ENCODE measurements at regions not wholly inside any gene's neighbourhood (a gene's known extent, or its start where the extent isn't known, plus 50 kb on each side); places are given as distances from the start of the nearest gene placed in this dataset.

DNA sequence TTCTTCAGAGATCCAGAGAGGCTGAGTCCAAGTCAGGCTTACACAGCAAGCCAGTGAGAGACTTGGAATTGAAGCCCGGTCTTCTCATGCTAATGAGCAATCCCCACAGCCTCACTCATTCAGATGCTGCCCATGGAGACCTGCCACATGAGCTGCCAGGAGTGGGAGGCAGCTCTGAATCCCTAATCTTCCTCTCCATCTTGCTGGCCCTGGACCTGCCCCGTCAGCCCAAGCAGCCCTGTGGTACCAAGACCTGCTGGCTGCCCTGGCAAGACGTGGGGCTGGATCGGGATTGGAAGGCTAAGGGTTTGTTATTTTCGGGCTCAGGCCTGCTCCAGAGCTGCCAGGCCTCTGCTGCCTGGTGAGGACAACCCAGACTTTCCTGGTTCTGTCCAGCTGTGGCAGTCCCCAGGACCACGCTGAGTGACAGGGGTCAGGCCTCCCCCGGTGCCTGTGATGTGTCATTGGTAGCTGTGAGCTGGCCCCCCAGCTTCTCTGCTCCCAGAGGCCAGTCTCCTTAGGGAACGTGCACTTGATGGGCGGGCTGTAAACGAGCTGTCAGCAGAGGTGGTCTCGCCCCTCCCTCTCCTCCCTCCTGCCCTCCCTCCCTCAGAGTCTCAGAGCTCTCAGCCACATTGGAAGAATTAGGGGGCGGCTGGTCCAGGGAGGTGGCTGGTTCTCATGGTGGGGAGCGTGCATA, 135.0 kb downstream of the FOXD2 start:
- DNase-seq (ENCODE audit: extremely low read depth, low read depth, low spot score): no peak

DNA sequence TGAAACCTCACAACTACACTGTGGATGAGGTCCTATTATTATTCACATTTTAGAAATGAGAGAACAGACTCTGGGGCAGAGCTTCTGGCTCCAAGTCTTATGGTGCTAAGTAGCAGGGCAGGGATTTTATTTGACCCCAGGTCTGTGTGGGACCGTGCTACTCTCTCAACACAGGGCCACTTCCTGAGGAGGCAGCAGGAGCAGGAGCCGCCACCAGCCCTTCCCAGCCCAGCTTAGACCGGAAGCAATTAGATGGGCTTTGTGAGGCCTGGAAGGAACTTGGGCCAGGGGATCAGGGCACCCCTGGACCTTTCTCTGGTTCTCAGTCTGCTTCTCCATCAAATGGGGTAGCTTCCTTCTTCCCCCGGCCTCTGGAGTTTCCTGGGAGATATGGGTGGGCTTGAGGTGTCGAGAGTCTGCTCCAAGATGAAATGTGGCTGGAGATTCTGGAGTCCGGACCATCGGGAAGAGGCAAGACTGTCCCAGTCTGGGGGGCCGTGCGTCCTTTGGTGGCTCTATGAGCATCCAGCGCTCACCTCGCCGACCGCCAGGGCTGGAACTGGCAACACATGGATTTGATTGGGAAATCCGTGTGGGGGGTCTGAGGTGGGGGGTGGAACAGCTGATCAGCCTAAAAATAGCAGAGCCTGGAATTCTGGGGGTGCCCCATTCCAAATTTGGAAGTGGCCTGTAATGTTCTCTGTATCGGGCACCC, 136.8 kb downstream of the FOXD2 start:
- no peak for DNase-seq (ENCODE audit: extremely low read depth, low read depth, low spot score)

DNA sequence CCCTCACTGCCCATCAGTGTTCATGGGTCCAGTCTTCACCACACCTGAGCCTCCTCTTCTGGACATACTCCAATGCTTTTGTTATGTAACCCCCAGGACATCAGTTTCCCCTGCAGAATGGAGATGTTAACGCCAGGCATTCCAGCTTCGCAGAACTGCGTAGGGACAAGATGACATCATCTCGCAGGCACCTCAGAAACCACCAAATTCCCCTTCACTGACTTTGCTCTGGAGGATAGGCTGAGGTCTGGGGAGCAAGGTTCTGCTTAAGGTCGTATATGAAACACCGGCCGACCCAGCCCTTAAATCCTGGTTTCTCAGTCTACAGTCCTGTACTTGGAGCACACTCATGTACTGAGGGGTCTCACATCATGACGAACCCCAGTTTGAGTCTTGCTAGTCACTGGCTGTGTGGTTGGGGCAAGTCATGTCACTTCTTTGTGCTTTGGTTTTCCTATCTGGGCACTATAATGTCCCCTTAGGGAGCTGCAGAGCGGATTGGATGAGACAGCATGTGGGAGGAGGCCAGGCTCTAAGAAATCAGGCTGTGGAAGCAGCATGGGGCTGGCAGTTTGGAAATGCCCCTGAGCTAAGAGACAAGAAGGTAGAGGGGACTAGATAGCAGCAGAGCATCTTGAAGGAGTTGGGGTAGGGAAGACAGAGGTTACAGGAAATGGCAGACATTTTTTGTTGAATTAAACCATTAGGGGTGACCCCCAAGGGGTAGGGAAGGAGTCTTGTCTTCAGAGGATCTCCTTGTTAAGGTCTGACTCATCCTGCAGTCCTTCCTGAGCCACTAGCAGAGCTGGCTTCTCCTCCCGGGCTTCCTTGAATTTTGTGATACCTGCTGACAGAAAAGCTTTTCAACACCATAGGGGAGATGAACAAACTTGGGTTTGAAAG, 138.3 kb downstream of the FOXD2 start:
- DNase-seq (ENCODE audit: extremely low read depth, low read depth, low spot score): no peak

DNA sequence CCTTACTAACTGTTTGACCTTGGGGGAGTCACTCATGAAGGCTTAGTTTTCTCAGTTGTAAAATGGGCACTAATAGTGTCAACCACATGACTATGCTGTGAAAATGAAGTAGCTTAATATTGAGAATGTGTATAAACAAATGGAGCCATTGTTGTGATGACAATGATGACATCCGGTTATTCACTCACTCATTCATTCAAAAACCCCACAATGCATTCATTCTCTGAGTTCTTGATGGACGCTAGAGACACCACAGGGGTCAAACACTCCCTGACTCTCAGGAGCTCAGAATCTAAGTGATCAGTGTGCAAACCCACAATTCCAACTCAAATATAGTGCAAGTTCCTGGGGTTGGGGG, 138.9 kb downstream of the FOXD2 start:
- DNase-seq (ENCODE audit: extremely low read depth, low read depth, low spot score): no peak

DNA sequence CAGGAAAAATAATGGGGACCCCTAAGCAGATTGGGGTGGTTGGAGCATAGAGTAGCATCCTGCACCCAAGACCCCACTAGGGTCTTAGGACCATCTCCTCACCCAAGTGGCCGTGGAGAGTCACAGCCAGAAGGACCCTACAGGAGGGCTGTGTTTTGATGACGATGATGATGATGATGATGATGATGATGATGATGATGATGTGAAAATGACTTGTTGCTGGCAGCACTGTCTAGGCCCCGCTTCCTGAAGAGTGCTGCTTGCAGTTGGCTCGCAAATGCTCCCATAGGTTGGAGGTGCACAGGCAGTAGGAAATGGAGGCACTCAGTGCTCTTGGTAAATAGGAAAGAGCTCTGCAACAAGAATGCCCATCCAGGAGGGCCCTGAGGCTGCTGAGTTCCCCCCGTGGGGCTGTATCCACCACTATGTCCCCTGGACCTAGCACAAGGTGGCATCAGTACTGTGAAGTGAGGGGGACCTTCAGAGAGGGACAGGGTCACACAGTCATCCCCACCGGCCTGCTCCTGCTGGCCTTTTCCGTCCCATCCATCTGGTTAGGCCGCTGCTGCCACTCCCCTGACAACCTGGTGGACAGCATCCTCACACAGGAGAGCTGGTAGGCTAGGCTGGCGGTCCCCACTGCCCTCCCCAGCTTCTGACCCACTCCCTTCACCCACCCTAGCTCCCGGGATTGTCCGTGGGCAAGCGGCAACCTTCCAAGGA, 139.6 kb downstream of the FOXD2 start:
- no peak for DNase-seq (ENCODE audit: extremely low read depth, low read depth, low spot score)

DNA sequence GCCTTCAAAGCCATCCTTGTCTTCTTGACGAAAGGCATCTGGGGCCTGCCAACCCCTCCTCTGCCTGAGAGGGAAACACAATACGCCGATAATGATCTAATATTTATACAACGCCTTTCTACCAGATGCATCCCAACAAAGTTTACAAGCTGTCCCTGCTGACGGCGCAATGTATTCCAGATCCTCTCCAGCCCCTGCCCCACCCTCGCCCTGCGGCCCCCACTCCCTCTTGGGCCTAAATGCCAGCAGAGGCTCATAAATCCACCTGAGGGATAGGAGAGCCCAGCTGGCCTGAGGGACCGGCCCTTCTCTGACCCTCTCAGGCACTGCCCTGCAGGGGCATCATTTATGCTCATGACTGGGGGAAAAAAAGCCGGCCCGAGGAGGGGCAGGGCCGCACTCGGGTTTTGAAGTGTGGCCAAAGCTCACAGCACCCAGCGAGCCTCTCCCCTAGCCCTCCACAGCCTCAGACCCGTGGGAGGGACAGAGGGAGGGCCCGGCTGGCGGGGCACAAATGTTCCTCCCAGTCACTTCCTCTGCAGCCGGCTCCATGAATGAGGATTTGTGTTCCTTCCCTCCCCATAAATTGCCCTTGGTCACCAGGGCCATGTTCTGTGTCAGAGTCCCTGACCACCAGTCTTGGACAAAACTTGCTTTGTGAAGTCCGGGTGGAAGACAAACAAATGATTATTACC, 140.3 kb downstream of the FOXD2 start:
- no peak for DNase-seq (ENCODE audit: extremely low read depth, low read depth, low spot score)

DNA sequence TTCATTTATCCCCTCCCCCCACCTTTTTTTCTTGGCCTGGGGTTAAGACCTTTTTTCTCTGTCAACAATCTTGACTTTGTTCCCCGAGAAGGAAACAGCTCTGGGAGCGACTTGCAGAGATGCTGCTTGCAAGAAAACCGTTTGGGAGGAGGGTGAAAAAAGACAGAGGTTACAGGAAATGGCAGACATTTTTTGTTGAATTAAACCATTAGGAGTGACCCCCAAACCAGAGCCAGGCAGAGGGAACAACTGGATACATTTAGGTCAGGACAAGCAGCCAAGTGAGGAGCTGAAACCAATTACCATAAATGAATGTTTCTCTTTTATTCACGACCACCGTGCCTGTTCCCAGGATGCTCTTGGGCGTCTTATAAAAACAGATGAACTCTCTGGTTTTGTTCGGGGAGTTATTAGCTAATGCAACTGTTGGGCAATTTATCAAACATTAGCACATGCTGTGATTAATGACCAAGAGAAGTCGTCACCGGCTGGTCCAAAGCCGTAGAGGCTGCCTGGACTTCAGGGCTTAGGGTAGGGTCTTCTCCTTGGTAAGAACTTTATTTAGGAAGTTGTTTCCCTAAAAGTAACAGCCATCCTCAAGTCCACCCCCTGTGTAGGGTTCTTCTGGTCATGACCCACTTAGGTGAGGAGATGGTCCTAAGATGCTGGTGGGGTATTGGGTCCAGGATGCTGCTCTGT, 141.0 kb downstream of the FOXD2 start:
- DNase-seq (ENCODE audit: extremely low read depth, low read depth, low spot score): no peak

DNA sequence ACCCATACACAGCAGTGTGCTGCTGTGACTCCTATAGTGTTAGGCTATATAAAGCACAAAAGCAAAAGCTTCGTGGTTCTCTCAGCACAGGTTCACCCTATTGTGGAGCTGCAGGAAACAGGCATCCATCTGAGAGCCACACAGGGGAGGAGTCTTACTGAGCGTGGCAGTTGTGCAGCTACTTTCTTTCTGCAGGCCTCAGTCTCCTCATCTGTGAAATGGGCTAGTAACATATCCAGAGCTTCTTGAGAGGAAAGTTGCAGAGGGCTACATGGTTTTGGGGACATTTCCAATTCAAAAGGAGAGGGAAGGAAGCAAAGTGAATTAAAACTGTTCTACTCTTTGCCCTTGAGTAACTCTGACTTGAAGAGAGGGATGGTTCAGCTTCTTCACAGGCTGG, 142.0 kb downstream of the FOXD2 start:
- no peak for DNase-seq (ENCODE audit: extremely low read depth, low read depth, low spot score)

DNA sequence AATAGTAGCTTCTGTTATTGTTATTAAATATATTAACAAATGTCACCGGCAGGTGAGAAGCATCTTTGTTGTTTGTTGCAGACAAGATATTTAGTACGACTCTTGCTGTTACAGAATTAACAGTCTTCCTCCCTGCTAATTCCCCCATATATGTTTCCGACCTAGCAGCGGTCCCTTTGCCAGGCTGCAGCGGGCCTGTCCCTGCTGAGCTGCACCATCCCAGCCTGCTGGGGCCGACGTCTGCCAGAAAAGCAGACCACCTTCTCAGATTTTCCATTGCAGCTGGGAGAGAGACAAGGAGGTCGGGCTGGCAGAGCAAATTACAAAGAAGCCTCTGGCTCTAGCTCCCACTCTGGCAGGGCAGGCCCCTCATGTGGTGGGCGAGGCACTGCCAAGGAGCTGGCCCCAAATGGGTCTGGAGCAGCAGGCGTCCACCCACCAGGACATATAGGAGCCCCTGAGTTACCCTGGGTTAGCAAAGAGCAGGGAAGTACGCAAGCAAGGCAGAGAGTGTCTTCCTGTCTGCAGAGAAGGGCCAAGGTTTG, 142.7 kb downstream of the FOXD2 start:
- no peak for DNase-seq (ENCODE audit: extremely low read depth, low read depth, low spot score)

DNA sequence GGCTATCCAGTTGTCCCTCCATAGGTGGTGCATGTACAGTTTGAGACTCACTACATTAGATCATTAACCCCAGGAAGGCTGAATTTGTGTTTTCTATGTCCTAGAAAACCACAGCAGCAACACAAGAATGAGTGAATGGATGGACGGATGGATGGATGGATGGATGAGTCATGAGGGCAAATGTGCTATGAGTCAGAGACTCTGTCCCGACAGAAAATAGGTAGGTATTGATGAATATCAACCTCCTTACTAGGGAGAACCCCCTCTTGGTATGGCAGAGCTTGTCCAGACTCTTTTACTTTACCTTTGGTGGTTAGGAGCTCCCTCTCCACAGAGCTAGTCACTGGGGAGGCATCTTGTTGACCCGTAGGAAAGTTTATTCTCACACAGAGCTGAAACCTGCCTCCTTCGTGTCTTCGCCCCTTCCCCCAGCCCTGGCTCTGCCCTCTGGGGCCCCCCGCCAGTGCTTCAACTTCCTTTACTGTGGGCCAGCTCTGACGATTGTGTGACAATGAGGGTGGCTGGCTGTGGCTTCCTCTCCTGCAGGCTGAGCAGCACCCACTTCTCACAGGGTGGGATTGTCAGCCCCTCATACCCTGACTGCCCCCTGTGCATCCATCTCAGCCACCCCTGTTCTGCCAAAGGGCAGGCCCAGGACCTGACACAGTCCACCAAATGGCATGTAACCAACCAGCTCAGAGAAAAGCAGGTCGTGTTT, 145.2 kb downstream of the FOXD2 start:
- no peak for DNase-seq (ENCODE audit: extremely low read depth, low read depth, low spot score)

DNA sequence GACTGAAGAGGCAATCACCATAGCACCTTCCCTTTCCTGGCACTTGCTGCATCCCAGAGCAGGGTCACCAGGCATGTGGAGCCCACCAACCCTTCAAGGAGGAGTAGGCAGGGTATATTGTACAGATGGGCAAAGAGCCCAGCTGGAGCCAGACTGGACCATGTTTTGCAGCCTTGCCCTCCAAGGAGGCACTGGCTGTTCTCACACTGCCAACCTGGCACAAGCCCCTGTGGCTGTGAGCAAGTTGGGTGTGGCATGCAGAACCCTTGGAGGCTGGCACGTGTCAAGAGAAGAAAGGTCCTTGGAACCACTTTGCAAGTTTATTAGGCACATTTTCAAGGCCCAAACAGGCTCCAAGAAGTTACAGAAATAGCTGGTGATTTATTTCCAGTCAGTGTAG, 146.4 kb downstream of the FOXD2 start:
- DNase-seq (ENCODE audit: extremely low read depth, low read depth, low spot score): no peak

DNA sequence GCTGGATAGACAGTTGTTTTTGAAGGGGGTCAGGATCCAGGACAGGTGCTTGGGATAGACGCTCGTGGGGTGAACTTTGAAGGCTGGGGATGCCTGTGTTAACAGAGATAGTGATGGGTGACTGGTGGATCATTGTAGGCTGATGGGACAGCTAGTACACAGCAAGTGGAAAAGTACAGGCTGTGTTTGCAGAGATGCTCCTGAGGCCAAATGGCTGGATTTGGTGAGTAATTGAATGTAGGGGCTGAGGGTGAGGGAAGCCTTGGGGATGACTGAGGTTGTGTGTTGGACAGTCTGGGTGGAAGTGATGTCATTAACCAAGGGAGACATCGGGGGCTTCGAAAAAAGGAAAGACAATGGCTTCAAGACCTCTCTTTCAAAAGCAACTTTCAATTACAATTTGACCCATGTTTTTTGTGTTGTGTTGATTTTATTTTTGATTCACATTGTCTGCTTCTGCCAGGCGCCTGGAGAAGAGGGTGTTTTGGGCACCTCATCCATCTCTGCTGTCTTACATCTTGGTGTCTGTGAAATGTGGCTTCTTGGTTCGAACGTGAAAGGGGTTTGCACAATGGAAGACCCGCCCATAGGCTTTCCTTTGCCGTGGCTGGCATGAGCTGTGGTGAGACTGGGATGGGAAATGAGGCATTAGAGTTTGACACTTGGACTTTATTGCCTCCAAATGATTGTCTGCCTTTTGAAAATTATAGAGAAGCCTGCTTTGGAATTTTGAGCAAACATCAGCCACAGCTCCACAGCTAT, 147.5 kb downstream of the FOXD2 start:
- no peak for DNase-seq (ENCODE audit: extremely low read depth, low read depth, low spot score)

DNA sequence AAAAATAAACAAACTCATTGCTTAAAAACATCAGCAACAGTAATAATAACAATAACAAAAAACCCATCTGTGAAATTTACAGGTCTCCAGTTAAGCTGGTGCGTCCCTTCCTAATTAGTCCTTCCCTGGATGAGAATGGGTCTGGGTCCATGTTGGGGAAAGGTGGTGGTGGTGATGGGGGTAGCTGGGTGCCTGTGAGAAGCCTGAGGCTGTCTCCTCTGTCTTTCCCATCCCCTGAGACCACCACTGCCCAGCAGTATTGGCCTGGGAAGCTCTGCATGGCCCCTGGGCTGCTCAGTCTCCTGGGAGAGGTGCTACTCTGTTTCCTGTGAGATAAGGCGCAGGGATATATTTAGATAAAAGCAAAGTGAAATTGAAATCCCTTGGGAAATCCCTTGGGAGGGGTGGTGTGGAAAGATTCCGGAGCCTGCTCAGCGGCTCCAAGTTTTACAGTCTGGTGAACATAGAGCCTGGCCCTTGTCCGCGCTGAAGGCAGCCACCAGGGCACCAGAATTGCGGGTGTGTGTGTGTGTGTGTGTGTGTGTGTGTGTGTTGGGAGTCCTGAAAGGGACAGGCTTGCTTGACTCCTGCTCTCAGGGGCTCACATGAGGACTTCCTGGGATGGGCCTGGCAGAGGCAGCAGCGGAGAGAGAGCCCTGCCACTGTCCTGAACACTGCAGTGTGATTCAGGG, 150.2 kb downstream of the FOXD2 start:
- no peak for DNase-seq (ENCODE audit: extremely low read depth, low read depth, low spot score)

DNA sequence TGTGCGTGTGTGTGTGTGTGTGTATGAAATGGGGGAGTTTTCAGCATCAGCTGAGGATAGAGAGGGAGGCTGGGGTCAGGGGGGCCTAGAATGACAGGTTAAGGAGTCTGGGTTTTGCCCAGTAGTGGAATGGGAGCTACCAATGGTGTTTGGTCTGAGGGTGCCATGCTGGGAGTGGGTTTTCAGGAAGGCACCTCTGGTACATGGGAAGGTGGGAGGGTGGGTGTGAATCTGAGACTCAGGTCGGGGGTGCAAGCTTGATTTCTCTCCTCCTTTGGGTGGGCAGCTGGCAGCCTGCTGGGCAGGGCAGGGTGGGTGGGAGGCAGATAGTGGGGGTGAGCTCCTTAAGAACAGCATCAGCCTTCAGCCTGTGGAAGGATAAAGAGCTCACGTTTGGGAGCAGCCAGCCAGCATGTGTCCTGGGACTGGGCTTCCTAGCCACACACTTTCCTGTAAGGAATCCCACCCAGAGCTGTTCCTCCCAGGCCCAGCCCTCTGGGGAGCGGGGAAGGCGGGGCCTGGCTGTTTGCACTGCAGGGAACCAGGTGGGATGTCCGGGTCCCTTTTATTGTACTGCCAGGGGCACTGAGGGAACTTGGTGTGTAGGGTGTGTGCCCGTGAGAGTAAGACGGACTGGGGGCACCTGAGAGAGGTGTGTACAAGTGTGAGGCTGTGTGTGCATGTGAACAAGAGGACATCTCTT, 152.8 kb downstream of the FOXD2 start:
- DNase-seq (ENCODE audit: extremely low read depth, low read depth, low spot score): no peak

DNA sequence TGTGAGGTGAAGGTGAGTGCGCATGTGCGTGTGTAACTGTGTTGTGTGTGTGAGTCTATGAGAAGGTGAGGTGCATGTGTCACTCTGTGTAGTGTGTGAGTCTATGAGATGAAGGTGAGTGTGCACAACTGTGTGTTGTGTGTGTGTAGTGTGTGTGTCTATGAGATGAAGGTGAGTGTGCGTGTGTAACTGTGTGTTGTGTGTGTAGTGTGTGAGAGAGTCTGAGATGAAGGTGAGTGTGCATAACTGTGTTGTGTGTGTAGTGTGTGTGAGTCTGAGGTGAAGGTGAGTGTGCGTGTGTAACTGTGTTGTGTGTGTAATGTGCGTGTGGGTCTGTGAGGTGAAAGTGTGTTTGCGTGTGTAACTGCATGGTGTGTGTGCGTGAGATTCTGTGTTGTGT, 154.0 kb downstream of the FOXD2 start:
- no peak for DNase-seq (ENCODE audit: extremely low read depth, low read depth, low spot score)

DNA sequence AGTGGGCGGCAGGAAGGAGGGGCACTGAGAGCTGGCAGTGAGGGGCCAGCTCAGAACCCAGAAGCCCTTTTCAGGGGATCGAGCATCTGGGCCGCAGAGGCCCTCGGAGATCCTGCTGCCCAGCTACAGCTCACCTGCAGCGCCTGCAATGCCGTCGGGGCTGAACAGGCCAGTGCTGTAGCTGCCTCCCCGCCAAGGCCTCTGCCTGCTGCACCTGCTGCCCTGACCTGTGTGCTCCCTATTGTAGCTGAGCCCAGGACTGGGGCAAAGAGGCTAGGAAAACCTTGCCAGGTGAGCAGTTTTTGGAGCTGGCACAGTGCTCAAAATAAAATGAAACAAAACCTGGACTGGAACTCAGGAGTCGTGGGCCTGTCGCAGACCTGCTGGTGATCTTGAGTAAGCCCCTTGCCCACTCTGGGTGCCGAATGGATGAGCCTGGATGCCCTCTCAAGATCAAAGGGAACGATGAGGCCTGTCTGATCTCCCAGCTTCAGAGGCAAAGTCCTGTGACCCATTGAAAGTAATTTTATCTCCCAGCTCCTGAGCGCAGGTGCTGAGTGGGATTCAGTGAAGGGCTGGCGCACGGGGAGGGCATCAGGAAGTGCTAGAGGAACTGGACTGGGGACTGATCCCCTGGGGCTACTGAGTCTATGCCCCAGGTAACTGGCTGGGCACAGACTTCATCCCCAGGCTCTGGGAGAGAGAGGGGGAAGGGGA, 154.6 kb downstream of the FOXD2 start:
- no peak for DNase-seq (ENCODE audit: extremely low read depth, low read depth, low spot score)
